ENCODE measurements at regions not wholly inside any gene's neighbourhood (a gene's known extent, or its start where the extent isn't known, plus 50 kb on each side); places are given as distances from the start of the nearest gene placed in this dataset.

- ATAC-seq = no peak
- no peak for TF ChIP-seq PATZ1 (CRISPR knock-in tag; IDR thresholded peaks at IDR 0.05; ENCODE audit: borderline replicate concordance)
- TF ChIP-seq ESRRG (CRISPR knock-in tag; IDR thresholded peaks at IDR 0.05) = no peak
- TF ChIP-seq, protein P1, sequence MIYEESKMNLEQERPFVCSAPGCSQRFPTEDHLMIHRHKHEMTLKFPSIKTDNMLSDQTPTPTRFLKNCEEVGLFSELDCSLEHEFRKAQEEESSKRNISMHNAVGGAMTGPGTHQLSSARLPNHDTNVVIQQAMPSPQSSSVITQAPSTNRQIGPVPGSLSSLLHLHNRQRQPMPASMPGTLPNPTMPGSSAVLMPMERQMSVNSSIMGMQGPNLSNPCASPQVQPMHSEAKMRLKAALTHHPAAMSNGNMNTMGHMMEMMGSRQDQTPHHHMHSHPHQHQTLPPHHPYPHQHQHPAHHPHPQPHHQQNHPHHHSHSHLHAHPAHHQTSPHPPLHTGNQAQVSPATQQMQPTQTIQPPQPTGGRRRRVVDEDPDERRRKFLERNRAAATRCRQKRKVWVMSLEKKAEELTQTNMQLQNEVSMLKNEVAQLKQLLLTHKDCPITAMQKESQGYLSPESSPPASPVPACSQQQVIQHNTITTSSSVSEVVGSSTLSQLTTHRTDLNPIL (CRISPR knock-in tag; IDR thresholded peaks at IDR 0.05; ENCODE audit: low read depth) = no peak
- TF ChIP-seq BACH2 (CRISPR knock-in tag; IDR thresholded peaks at IDR 0.05; ENCODE audit: borderline replicate concordance) = no peak
- no peak for TF ChIP-seq CSDC2 (CRISPR knock-in tag; IDR thresholded peaks at IDR 0.05)
- no peak for TF ChIP-seq TSHZ2 (CRISPR knock-in tag; IDR thresholded peaks at IDR 0.05)
- TF ChIP-seq SNAI2 (CRISPR knock-in tag; IDR thresholded peaks at IDR 0.05) = no peak
- TF ChIP-seq ZNF8 (CRISPR knock-in tag; IDR thresholded peaks at IDR 0.05) = no peak
- no peak for TF ChIP-seq OSR1 (CRISPR knock-in tag; IDR thresholded peaks at IDR 0.05)
- no peak for TF ChIP-seq ZNF565 (CRISPR knock-in tag; conservative IDR thresholded peaks at IDR 0.05; ENCODE audit: low read depth)
- TF ChIP-seq PPARA (CRISPR knock-in tag; IDR thresholded peaks at IDR 0.05; ENCODE audit: borderline replicate concordance) = no peak
- TF ChIP-seq ZNF70 (CRISPR knock-in tag; IDR thresholded peaks at IDR 0.05) = no peak
- no peak for TF ChIP-seq ZFP3 (CRISPR knock-in tag; IDR thresholded peaks at IDR 0.05)
- no peak for TF ChIP-seq ARNTL (CRISPR knock-in tag; IDR thresholded peaks at IDR 0.05; ENCODE audit: borderline replicate concordance, low read depth)
- no peak for TF ChIP-seq ZFP30 (CRISPR knock-in tag; IDR thresholded peaks at IDR 0.05)
- TF ChIP-seq, protein P2, sequence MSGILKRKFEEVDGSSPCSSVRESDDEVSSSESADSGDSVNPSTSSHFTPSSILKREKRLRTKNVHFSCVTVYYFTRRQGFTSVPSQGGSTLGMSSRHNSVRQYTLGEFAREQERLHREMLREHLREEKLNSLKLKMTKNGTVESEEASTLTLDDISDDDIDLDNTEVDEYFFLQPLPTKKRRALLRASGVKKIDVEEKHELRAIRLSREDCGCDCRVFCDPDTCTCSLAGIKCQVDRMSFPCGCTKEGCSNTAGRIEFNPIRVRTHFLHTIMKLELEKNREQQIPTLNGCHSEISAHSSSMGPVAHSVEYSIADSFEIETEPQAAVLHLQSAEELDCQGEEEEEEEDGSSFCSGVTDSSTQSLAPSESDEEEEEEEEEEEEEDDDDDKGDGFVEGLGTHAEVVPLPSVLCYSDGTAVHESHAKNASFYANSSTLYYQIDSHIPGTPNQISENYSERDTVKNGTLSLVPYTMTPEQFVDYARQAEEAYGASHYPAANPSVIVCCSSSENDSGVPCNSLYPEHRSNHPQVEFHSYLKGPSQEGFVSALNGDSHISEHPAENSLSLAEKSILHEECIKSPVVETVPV (CRISPR knock-in tag; IDR thresholded peaks at IDR 0.05) = no peak
Measured at GRCh38 chr18:51578406-51578980, 381.0 kb upstream of the MEX3C start.

GRCh38 chr18:51580580-51580979, 383.1 kb upstream of the MEX3C start:
- TF ChIP-seq, protein P1 (CRISPR knock-in tag; IDR thresholded peaks at IDR 0.05; ENCODE audit: low read depth) = no peak
- TF ChIP-seq GLIS3 (CRISPR knock-in tag; IDR thresholded peaks at IDR 0.05) (no peak), PPARA (CRISPR knock-in tag; IDR thresholded peaks at IDR 0.05; ENCODE audit: borderline replicate concordance) (no peak), SNAI2 (CRISPR knock-in tag; IDR thresholded peaks at IDR 0.05) (no peak), BACH2 (CRISPR knock-in tag; IDR thresholded peaks at IDR 0.05; ENCODE audit: borderline replicate concordance) (no peak), RARB (CRISPR knock-in tag; IDR thresholded peaks at IDR 0.05) (no peak), ISL1 (CRISPR knock-in tag; IDR thresholded peaks at IDR 0.05) (no peak), ZNF70 (CRISPR knock-in tag; IDR thresholded peaks at IDR 0.05) (no peak), TOX (CRISPR knock-in tag; IDR thresholded peaks at IDR 0.05; ENCODE audit: borderline replicate concordance) (no peak), ZC3H10 (CRISPR knock-in tag; IDR thresholded peaks at IDR 0.05) (no peak), ESRRG (CRISPR knock-in tag; IDR thresholded peaks at IDR 0.05) (no peak), TCF4 (CRISPR knock-in tag; IDR thresholded peaks at IDR 0.05; ENCODE audit: borderline replicate concordance) (no peak)
- TF ChIP-seq, protein P2 (CRISPR knock-in tag; IDR thresholded peaks at IDR 0.05) = no peak
- TF ChIP-seq, protein P3, sequence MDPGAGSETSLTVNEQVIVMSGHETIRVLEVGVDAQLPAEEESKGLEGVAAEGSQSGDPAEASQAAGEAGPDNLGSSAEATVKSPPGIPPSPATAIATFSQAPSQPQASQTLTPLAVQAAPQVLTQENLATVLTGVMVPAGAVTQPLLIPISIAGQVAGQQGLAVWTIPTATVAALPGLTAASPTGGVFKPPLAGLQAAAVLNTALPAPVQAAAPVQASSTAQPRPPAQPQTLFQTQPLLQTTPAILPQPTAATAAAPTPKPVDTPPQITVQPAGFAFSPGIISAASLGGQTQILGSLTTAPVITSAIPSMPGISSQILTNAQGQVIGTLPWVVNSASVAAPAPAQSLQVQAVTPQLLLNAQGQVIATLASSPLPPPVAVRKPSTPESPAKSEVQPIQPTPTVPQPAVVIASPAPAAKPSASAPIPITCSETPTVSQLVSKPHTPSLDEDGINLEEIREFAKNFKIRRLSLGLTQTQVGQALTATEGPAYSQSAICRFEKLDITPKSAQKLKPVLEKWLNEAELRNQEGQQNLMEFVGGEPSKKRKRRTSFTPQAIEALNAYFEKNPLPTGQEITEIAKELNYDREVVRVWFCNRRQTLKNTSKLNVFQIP (CRISPR knock-in tag; IDR thresholded peaks at IDR 0.05; ENCODE audit: borderline replicate concordance, low read depth) = no peak

More at GRCh38 chr18:51580580-51580979, 383.1 kb upstream of the MEX3C start:
- ATAC-seq = no peak

All from SK-N-SH treated with all-trans-retinoic acid at 6 μM for 48 hours (cell line).